BLaER1 (cell line): ENCODE measurements at regions not wholly inside any gene's neighbourhood (a gene's known extent, or its start where the extent isn't known, plus 50 kb on each side); places are given as distances from the start of the nearest gene placed in this dataset.

ENCODE experiments used
- H3K27ac ChIP-seq: shearing (Covaris generic); formaldehyde crosslinking; 2 replicates; pipeline ENCODE4 v1.8.1; 2022
- H3K27me3 ChIP-seq: shearing (Covaris generic); formaldehyde crosslinking; 2 replicates; pipeline ENCODE4 v1.8.1; 2022
- H3K36me3 ChIP-seq: shearing (Covaris generic); formaldehyde crosslinking; 2 replicates; pipeline ENCODE4 v1.8.1; 2022
- H3K4me1 ChIP-seq: shearing (Covaris generic); formaldehyde crosslinking; 2 replicates; pipeline ENCODE4 v1.8.1; 2022
- H3K4me2 ChIP-seq: shearing (Covaris generic); formaldehyde crosslinking; 2 replicates; pipeline ENCODE4 v1.8.1; 2022
- H3K4me3 ChIP-seq: shearing (Covaris generic); formaldehyde crosslinking; 2 replicates; pipeline ENCODE4 v1.8.1; 2022
- H3K9ac ChIP-seq: shearing (Covaris generic); formaldehyde crosslinking; 2 replicates; pipeline ENCODE4 v1.8.1; 2022
- H3K9me3 ChIP-seq: shearing (Covaris generic); formaldehyde crosslinking; 2 replicates; pipeline ENCODE4 v1.8.1; 2022
- H4K20me1 ChIP-seq: shearing (Covaris generic); formaldehyde crosslinking; 2 replicates; pipeline ENCODE4 v1.8.1; 2022
- Cebpa-rat ChIP-seq: shearing (Covaris generic); IDR thresholded peaks from 2 replicates; pipeline ENCODE4 v1.8.1; 2022

DNA sequence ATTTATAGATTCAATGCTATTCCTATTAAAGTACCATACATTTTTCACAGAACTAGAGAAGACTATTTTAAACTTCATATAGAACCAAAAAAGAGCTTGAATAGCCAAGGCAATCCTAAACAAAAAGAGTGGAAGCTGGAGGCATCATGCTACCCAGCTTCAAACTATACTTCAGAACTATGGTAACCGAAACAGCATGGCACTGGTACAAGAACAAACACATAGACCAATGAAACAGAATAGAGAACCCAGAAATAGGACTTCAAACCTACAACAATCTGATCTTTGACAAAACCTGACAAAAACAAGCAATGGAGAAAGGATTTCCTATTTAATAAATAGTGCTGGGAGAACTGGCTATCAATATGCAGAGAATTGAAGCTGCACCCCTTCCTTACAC is 134.2 kb upstream of the PAQR3 start:
- Histone ChIP-seq H3K4me2 (no peak overlapping the region), H3K27me3 (no peaks in the 10 kb centered on the region), H3K9ac (no peak overlapping the region), H3K4me1 (no peaks in the 10 kb centered on the region), H3K27ac (no peak overlapping the region), H3K4me3 (no peak overlapping the region), H3K36me3 (no peaks in the 10 kb centered on the region), H3K9me3 (peaks cover 8% of the 10 kb centered on the region; the same call in 1 of the 2 replicates), H4K20me1 (no peaks in the 10 kb centered on the region)
- no peak for TF ChIP-seq Cebpa-rat

DNA sequence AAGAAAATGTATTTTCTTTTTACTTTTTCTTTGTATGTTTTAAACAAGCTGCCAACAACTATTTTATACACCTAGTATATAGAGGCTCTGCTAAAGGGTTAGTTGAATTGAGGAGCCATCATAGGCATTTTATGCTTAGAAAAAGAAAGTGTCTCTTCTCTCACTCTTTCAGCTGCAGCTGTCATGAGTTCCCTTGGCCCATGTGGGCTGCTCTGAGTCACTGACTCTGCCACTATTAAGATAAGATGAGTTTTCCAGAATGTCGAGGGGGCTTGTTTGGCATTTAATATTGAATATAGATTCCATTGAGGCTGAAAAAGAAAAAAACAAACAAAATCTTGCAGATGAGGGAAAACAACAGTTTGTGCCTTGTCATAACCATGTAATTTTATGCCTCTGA is 126.0 kb upstream of the PAQR3 start:
- Histone ChIP-seq H3K27me3 (no peaks in the 10 kb centered on the region), H3K4me2 (no peak overlapping the region), H3K4me1 (no peaks in the 10 kb centered on the region), H3K27ac (no peak overlapping the region), H3K4me3 (no peak overlapping the region), H3K36me3 (no peaks in the 10 kb centered on the region), H3K9me3 (no peaks in the 10 kb centered on the region), H4K20me1 (no peaks in the 10 kb centered on the region), H3K9ac (no peak overlapping the region)
- no peak for TF ChIP-seq Cebpa-rat

DNA sequence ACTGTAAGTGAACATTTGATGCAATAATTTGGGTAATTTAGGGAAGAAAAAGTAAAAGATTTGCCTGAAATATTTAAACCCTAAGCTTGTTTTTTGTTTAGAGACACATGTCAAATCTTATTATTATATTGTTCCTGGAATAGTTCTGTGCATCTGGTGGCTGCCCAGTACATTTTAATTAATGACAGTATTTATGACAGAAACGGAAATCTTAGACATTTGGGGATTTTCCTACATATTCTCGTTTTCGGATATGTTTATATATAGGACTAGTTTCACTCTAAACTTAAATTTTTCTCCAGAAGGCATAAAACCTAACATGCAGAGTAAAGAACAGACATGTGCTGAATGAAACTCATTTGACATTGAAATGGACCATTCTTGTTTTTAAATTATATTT is 125.6 kb upstream of the PAQR3 start:
- H3K4me1 ChIP-seq: no peaks in the 10 kb centered on the region
- no peaks in the 10 kb centered on the region for H3K27me3 ChIP-seq
- no peaks in the 10 kb centered on the region for H4K20me1 ChIP-seq
- TF ChIP-seq Cebpa-rat: no peak
- no peak overlapping the region for H3K9ac ChIP-seq
- no peaks in the 10 kb centered on the region for H3K9me3 ChIP-seq
- H3K4me2 ChIP-seq: no peak overlapping the region
- no peaks in the 10 kb centered on the region for H3K36me3 ChIP-seq
- no peak overlapping the region for H3K4me3 ChIP-seq
- H3K27ac ChIP-seq: no peak overlapping the region

DNA sequence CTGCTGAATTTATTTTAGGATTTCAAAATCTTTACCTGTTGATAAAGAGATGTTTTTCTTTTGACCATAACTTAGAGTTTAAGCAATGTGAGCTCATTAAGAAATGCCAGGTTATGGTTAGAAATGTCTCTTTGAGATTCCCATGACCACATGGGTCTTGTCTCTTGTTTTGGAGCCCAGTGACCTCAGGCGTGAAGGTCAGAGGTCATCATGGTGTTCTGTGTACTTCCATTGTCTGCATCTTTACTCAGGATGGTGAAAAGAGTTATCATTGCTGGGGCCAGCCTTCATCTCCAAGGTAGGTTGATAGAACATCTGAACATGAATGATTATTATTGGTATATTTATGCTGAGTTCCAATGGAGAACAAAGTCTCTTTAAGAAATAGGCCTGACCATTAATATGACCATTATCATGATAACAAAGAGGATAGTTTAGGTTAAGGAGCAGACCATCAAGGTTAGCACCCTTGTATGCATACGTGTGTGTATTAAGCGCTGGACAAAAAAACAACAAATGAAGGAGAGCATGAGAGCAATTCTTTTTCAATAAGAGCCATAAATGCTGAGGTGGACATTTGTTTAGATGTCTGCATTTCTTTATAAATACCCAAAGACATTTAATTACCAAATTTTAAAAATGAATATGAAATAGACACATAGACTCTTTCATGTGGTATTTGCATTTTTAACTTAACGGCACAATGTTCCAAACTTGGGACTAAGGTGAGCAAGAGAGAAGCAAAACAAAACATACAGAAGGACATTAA is 120.6 kb upstream of the PAQR3 start:
- no peaks in the 10 kb centered on the region for H4K20me1 ChIP-seq
- TF ChIP-seq Cebpa-rat: no peak
- no peaks in the 10 kb centered on the region for H3K27me3 ChIP-seq
- no peak overlapping the region for H3K27ac ChIP-seq
- H3K4me1 ChIP-seq: no peaks in the 10 kb centered on the region
- no peaks in the 10 kb centered on the region for H3K36me3 ChIP-seq
- H3K4me2 ChIP-seq: no peak overlapping the region
- no peaks in the 10 kb centered on the region for H3K9me3 ChIP-seq
- no peak overlapping the region for H3K4me3 ChIP-seq
- H3K9ac ChIP-seq: no peak overlapping the region

DNA sequence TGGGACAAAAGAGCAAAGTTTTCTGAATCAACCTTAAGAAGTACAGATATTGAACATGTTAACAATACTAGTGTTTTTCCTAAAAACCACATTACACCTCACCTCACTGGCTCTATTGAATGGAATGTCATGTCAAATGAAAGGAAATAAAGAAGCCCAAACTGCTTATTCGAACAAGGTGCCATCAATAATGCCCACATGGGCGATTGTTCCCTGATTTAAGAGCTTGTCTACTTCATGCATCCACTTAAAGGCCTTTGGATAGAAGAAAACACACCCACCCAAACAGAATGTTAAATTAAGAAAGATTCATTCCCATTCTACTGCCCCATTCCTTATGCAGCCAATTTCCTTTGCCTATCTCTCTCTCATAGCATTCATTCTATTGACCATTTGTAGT is 118.5 kb upstream of the PAQR3 start:
- no peak overlapping the region for H3K4me2 ChIP-seq
- TF ChIP-seq Cebpa-rat: no peak

DNA sequence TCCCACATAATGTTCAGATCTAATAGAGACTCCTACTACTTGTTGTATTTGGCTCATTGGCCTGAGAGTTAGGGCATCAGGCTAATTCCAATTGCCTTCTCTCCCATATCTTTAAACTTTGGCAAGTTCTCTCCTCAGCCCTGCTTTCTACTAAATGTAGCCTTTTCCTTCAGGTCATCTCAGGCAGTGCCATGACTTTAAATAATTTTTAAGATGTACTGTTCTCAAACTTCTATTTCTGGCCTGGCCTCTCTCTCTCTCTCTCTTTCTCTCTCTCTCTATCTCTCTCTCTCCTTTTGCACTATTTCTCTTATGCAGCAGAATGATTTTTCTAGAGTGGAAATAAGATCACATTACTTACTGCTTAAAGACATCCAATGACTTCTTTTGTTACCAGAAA is 114.5 kb upstream of the PAQR3 start:
- Histone ChIP-seq H3K27ac (no peak overlapping the region), H4K20me1 (no peaks in the 10 kb centered on the region), H3K4me1 (no peaks in the 10 kb centered on the region), H3K36me3 (no peaks in the 10 kb centered on the region), H3K9ac (no peak overlapping the region), H3K27me3 (no peaks in the 10 kb centered on the region), H3K4me2 (no peak overlapping the region), H3K9me3 (no peaks in the 10 kb centered on the region), H3K4me3 (no peak overlapping the region)
- no peak for TF ChIP-seq Cebpa-rat

More for the DNA sequence above, 118.5 kb upstream of the PAQR3 start:
- Histone ChIP-seq H3K9me3 (no peaks in the 10 kb centered on the region), H3K36me3 (no peaks in the 10 kb centered on the region), H3K27ac (no peak overlapping the region), H4K20me1 (no peaks in the 10 kb centered on the region), H3K4me3 (no peak overlapping the region), H3K9ac (no peak overlapping the region), H3K4me1 (no peaks in the 10 kb centered on the region), H3K27me3 (no peaks in the 10 kb centered on the region)

DNA sequence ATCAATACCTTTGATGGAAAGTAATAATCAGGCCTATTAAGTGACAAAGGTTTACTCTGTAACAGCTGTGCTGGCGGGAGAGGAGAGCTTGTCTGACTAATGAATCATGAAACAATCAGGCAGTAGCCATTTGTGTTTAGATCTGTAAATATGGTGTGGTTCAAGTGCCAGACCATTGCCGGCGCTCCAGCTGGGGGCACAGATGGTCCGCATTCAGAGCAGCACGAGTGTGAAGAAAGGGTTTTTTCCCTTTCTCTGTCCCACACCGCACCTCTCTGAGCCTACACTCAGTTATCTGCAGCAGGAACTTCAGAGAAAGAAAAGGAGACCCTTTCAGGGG is 111.3 kb upstream of the PAQR3 start:
- no peaks in the 10 kb centered on the region for H3K9me3 ChIP-seq
- H3K4me1 ChIP-seq: peaks cover 9% of the 10 kb centered on the region
- no peaks in the 10 kb centered on the region for H3K27me3 ChIP-seq
- no peaks in the 10 kb centered on the region for H3K36me3 ChIP-seq
- no peaks in the 10 kb centered on the region for H4K20me1 ChIP-seq
- H3K27ac ChIP-seq: no peak overlapping the region
- H3K4me2 ChIP-seq: no peak overlapping the region
- no peak for TF ChIP-seq Cebpa-rat
- H3K4me3 ChIP-seq: no peak overlapping the region
- H3K9ac ChIP-seq: no peak overlapping the region

DNA sequence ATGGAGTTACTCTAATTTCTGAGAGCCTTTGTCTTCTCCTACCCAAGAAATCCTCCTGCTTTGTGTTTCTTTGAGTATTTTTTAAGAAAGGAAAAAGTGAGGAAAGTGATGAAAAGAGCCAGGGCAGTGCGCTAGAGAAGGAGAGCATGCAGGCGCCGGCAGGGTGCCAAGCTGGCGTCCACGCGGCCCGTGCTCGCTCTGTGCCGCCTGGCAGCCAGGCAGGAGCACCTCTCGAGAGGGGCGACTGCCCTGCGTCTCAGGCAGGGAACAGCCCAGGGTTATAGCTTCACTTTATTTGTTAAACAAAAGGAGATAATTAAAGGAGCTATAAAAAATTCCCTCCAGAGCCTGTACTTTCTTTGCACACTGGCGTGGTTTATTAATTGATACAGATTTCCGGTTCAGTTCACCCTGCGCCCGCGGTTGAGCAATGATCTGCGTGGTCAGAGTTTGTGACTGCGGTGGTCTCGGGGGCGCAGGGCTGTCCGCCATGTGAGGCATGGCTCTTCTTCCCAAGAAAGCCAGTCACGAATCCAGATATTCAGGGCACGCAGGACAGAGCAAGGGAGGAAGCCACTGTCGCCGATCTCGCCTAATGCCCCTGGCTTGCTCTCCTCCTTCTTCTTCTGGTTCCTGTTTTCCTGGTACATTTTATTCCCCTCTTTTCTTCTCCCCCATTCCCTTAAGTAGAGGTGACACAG is 110.8 kb upstream of the PAQR3 start:
- Histone ChIP-seq H3K4me1 (peaks cover 9% of the 10 kb centered on the region), H3K27ac (no peak overlapping the region), H3K27me3 (no peaks in the 10 kb centered on the region), H3K36me3 (no peaks in the 10 kb centered on the region), H3K4me3 (no peak overlapping the region), H4K20me1 (no peaks in the 10 kb centered on the region), H3K4me2 (no peak overlapping the region), H3K9me3 (no peaks in the 10 kb centered on the region), H3K9ac (no peak overlapping the region)
- no peak for TF ChIP-seq Cebpa-rat

DNA sequence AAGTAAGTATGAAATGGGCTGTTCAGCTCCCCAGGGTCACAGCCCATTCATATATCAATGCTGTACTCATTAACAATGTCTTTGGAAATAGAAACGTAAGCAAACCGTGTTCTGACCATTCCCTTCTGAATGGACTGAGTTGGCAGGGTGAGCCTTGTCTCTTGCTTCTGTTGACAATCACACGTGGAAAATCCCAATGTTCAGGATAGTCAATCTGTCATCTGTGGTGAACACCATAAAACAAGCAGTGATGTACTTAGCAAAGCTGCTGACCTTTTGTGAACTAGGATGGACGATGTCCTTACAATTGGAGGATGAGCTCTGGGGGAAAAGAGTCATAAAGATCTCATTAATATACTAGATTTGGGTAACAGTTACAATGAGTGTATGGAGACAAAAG is 109.6 kb upstream of the PAQR3 start:
- no peak overlapping the region for H3K4me2 ChIP-seq
- H3K9ac ChIP-seq: no peak overlapping the region
- TF ChIP-seq Cebpa-rat: no peak
- H3K4me1 ChIP-seq: peaks cover 9% of the 10 kb centered on the region
- H3K27me3 ChIP-seq: no peaks in the 10 kb centered on the region
- H3K27ac ChIP-seq: no peak overlapping the region
- no peaks in the 10 kb centered on the region for H3K9me3 ChIP-seq
- H3K4me3 ChIP-seq: no peak overlapping the region
- no peaks in the 10 kb centered on the region for H4K20me1 ChIP-seq
- H3K36me3 ChIP-seq: no peaks in the 10 kb centered on the region

DNA sequence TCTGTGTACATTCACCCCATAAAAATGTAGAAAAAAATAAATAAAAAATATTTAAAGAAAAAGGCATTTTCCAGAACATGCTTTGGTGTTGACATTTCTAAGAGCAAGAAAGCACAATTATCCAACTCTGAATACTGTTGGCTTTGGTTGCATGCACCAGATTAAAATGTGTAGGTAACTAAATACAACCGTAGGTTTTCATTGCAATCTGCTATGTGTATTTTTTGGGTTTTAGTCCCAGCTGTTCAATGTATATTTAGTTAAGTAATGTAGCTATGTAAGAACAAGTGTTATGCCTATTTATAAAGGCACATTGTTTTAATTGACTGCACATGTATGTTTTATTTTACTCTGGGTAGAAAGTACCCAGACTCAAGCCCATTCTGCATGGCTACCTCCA is 108.1 kb upstream of the PAQR3 start:
- Histone ChIP-seq H3K36me3 (no peaks in the 10 kb centered on the region), H3K27me3 (no peaks in the 10 kb centered on the region), H3K4me3 (no peak overlapping the region), H3K4me2 (0 out of 2 replicates have a peak overlapping the region, but pooled peaks have one; percentile 30), H3K9me3 (no peaks in the 10 kb centered on the region), H3K4me1 (peaks cover 9% of the 10 kb centered on the region), H3K27ac (no peak overlapping the region), H3K9ac (no peak overlapping the region), H4K20me1 (no peaks in the 10 kb centered on the region)
- no peak for TF ChIP-seq Cebpa-rat
